H1 (cell line): ENCODE measurements at regions not wholly inside any gene's neighbourhood (a gene's known extent, or its start where the extent isn't known, plus 50 kb on each side); places are given as distances from the start of the nearest gene placed in this dataset.

Experiments
- CHD7 ChIP-seq: fragments of 300-600 bp; sonication (generic); IDR thresholded peaks from 2 replicates; pipeline ENCODE4 v1.7.1; 2012; ENCODE audit warnings: low read length, moderate library complexity, mild to moderate bottlenecking, inconsistent platforms; ENCODE audit not compliant: insufficient replicate concordance
- CTCF ChIP-seq, 3 experiments: IDR thresholded peaks; 1 replicate in 2 of 3; 2 replicates in 1 of 3; pipeline versions ENCODE4 v1.5.1 to v1.6.1; 2011; ENCODE audit warnings: low read length in 3 of 3, mild to moderate bottlenecking in 3 of 3, inconsistent platforms in 2 of 3, low read depth in 1 of 3, moderate library complexity in 1 of 3; ENCODE audit not compliant: insufficient read depth in 1 of 3; ENCODE audit errors: control extremely low read depth in 1 of 3
- GTF2F1 ChIP-seq: IDR thresholded peaks from 2 replicates; pipeline ENCODE4 v1.6.1; 2012; ENCODE audit warnings: low read depth, low read length, improper control_type of control experiment, borderline replicate concordance
- POLR2A ChIP-seq, 2 experiments: IDR thresholded peaks; 1 replicate in 1 of 2; 2 replicates in 1 of 2; pipeline ENCODE4 v1.6.1; 2011; ENCODE audit warnings: low read depth in 2 of 2, low read length in 2 of 2, mild to moderate bottlenecking in 2 of 2; ENCODE audit errors: control extremely low read depth in 1 of 2
- SP2 ChIP-seq: IDR thresholded peaks from 2 replicates; pipeline ENCODE4 v1.6.1; 2012; ENCODE audit warnings: mild to moderate bottlenecking, low read length, inconsistent platforms
- TCF12 ChIP-seq: IDR thresholded peaks from 2 replicates; pipeline ENCODE4 v1.6.1; 2011; ENCODE audit warnings: low read depth, mild to moderate bottlenecking, low read length
- USF2 ChIP-seq: IDR thresholded peaks from 2 replicates; pipeline ENCODE4 v1.6.1; 2011; ENCODE audit warnings: low read length, improper control_type of control experiment

GRCh38 chr10:128577958-128578750 lies 451.9 kb upstream of the MKI67 start (continued):
- TF ChIP-seq CHD7 (no peak), CTCF (IDR thresholded peaks at IDR 0.05; ENCODE audit: control extremely low read depth in 1 of 3, insufficient read depth in 1 of 3, low read depth in 1 of 3, low read length in 3 of 3) (no peak), SP2 (no peak), GTF2F1 (no peak), USF2 (no peak), POLR2A (IDR thresholded peaks at IDR 0.05; ENCODE audit: control extremely low read depth in 1 of 2, low read depth in 2 of 2, low read length in 2 of 2) (no peak), TCF12 (no peak)
